ENCODE measurements at regions not wholly inside any gene's neighbourhood (a gene's known extent, or its start where the extent isn't known, plus 50 kb on each side); places are given as distances from the start of the nearest gene placed in this dataset.
"Not testable (repeated sequence)": the region's sequence is repeated elsewhere in the genome, so short reads cannot be mapped to it uniquely, and the experiment has no call there.

GRCh38 chr2:446963-447530 lies 159.2 kb upstream of the ALKAL2 start:
- DNase-seq: no peak

GRCh38 chr2:446303-446874 lies 158.5 kb upstream of the ALKAL2 start:
- DNase-seq: no peak

GRCh38 chr2:445896-446295 lies 158.0 kb upstream of the ALKAL2 start:
- DNase-seq: no peak

GRCh38 chr2:444937-445884 lies 157.3 kb upstream of the ALKAL2 start:
- peak in 5 of 6 experiments; percentile 5 to 51 (median 27) for DNase-seq

GRCh38 chr2:443741-444140 lies 155.8 kb upstream of the ALKAL2 start:
- no peak for DNase-seq

- DNase-seq: no peak
These were observed 155.3 kb upstream of the ALKAL2 start for GRCh38 chr2:443216-443615.

- DNase-seq: no peak
These were observed 153.5 kb upstream of the ALKAL2 start for GRCh38 chr2:441258-442022.

- no peak for DNase-seq
These were observed 152.5 kb upstream of the ALKAL2 start for GRCh38 chr2:440403-440740.

- no peak for DNase-seq
These were observed 151.9 kb upstream of the ALKAL2 start for GRCh38 chr2:439556-440402.

- no peak for DNase-seq
These were observed 151.2 kb upstream of the ALKAL2 start for GRCh38 chr2:439077-439476.

- peak; percentile 31 to 83 (median 74) for DNase-seq
These were observed 150.0 kb upstream of the ALKAL2 start for GRCh38 chr2:437756-438393.

GRCh38 chr2:437180-437579 lies 149.3 kb upstream of the ALKAL2 start:
- DNase-seq: no peak

- no peak for DNase-seq
These were observed 148.3 kb upstream of the ALKAL2 start for GRCh38 chr2:436205-436604.

- no peak for DNase-seq
These were observed 146.7 kb upstream of the ALKAL2 start for GRCh38 chr2:434625-435024.

GRCh38 chr2:433216-433615 lies 145.3 kb upstream of the ALKAL2 start:
- no peak for DNase-seq

GRCh38 chr2:430291-431040 lies 142.6 kb upstream of the ALKAL2 start:
- peak in 1 of 6 experiments; percentile 10 for DNase-seq

- DNase-seq: peak in 2 of 6 experiments; percentile 12 to 26
These were observed 141.8 kb upstream of the ALKAL2 start for GRCh38 chr2:429575-430254.

- peak in 1 of 6 experiments; percentile 12 for DNase-seq
These were observed 141.3 kb upstream of the ALKAL2 start for GRCh38 chr2:429142-429541.

- no peak for DNase-seq
These were observed 140.7 kb upstream of the ALKAL2 start for GRCh38 chr2:428591-428990.

- not testable (repeated sequence) for DNase-seq
These were observed 138.8 kb upstream of the ALKAL2 start for GRCh38 chr2:426696-427095.

Measured in stimulated activated naive CD4-positive, alpha-beta T cell (primary cell).